HEK293T (cell line): ENCODE measurements at regions not wholly inside any gene's neighbourhood (a gene's known extent, or its start where the extent isn't known, plus 50 kb on each side); places are given as distances from the start of the nearest gene placed in this dataset.

Source experiments
- CTCF ChIA-PET: fragments of 350-600 bp; formaldehyde crosslinking; extraction: SDS; loops from one replicate; lab custom pipeline; 2021; ENCODE audit warnings: antibody characterized with exemption, inconsistent platforms; lab: Yijun Ruan, JAX
- POLR2A ChIA-PET: fragments of 350-600 bp; formaldehyde crosslinking; extraction: SDS; loops from one replicate; lab custom pipeline; 2020; ENCODE audit warnings: antibody characterized with exemption, inconsistent platforms; lab: Yijun Ruan, JAX
- DNase-seq: peaks from one replicate; pipeline ENCODE4 v3.0.0; 2012; ENCODE audit warnings: mixed read lengths; ENCODE audit errors: extremely low spot score
- ARNT ChIP-seq: fragments of 450-650 bp; IDR thresholded peaks from 2 replicates; pipeline ENCODE4 v1.6.1; 2017; ENCODE audit warnings: mild to moderate bottlenecking
- BHLHE40 ChIP-seq: fragments of 450-650 bp; IDR thresholded peaks from 2 replicates; pipeline ENCODE4 v1.6.1; 2016; ENCODE audit warnings: mild to moderate bottlenecking, moderate library complexity, borderline replicate concordance
- CTBP1 ChIP-seq: fragments of 450-650 bp; IDR thresholded peaks from 2 replicates; pipeline ENCODE4 v1.6.1; 2016; ENCODE audit warnings: borderline replicate concordance
- ELF4 ChIP-seq: fragments of 450-650 bp; IDR thresholded peaks from 2 replicates; pipeline ENCODE4 v1.6.1; 2017; ENCODE audit warnings: antibody characterized with exemption
- FOXA1 ChIP-seq: fragments of 450-650 bp; IDR thresholded peaks from 2 replicates; pipeline ENCODE4 v1.6.1; 2016; ENCODE audit warnings: mild to moderate bottlenecking
- FOXK2 ChIP-seq: fragments of 450-650 bp; IDR thresholded peaks from 2 replicates; pipeline ENCODE4 v1.6.1; 2016; ENCODE audit warnings: mild to moderate bottlenecking
- FOXM1 ChIP-seq: fragments of 450-650 bp; IDR thresholded peaks from 2 replicates; pipeline ENCODE4 v1.6.1; 2017; ENCODE audit warnings: mild to moderate bottlenecking, borderline replicate concordance
- HDGF ChIP-seq: fragments of 450-650 bp; IDR thresholded peaks from 2 replicates; pipeline ENCODE4 v1.6.1; 2017; ENCODE audit warnings: antibody characterized with exemption, borderline replicate concordance
- L3MBTL2 ChIP-seq: fragments of 450-650 bp; conservative IDR thresholded peaks from 2 replicates; pipeline ENCODE4 v1.6.1; 2016; ENCODE audit warnings: mild to moderate bottlenecking
- LEF1 ChIP-seq: fragments of 450-650 bp; IDR thresholded peaks from 2 replicates; pipeline ENCODE4 v1.6.1; 2017; ENCODE audit warnings: mild to moderate bottlenecking, borderline replicate concordance
- NFRKB ChIP-seq: fragments of 450-650 bp; IDR thresholded peaks from 2 replicates; pipeline ENCODE4 v1.6.1; 2016; ENCODE audit warnings: mild to moderate bottlenecking, moderate library complexity
- PKNOX1 ChIP-seq: fragments of 450-650 bp; IDR thresholded peaks from 2 replicates; pipeline ENCODE4 v1.6.1; 2016
- SP1 ChIP-seq: fragments of 450-650 bp; IDR thresholded peaks from 2 replicates; pipeline ENCODE4 v1.6.1; 2017
- SUZ12 ChIP-seq: fragments of 450-650 bp; IDR thresholded peaks from 2 replicates; pipeline ENCODE4 v1.6.1; 2016; ENCODE audit warnings: mild to moderate bottlenecking
- TARDBP ChIP-seq: fragments of 450-650 bp; IDR thresholded peaks from 2 replicates; pipeline ENCODE4 v1.6.1; 2016
- ZNF384 ChIP-seq: fragments of 450-650 bp; IDR thresholded peaks from 2 replicates; pipeline ENCODE4 v1.6.1; 2016

- CTCF ChIA-PET, result no interaction called here
- TF ChIP-seq LEF1, result no peak
- no peak for TF ChIP-seq FOXK2
- no peak for TF ChIP-seq FOXA1
- no peak for TF ChIP-seq ARNT
- TF ChIP-seq TARDBP, result no peak
- TF ChIP-seq FOXM1, result no peak
- TF ChIP-seq HDGF, result no peak
- TF ChIP-seq SUZ12, result no peak
- TF ChIP-seq ZNF384, result no peak
- no peak for TF ChIP-seq NFRKB
- TF ChIP-seq ELF4, result no peak
- TF ChIP-seq SP1, result no peak
- no peak for TF ChIP-seq BHLHE40
- TF ChIP-seq PKNOX1, result no peak
- TF ChIP-seq L3MBTL2, result no peak
- TF ChIP-seq CTBP1, result no peak
- no peak for DNase-seq
- POLR2A ChIA-PET, result no interaction called here
Measured at GRCh38 chr9:120242116-120242811, 337.7 kb downstream of the CDK5RAP2 start.

- no peak for DNase-seq
- TF ChIP-seq ELF4, result no peak
- no peak for TF ChIP-seq CTBP1
- TF ChIP-seq BHLHE40, result no peak
- no peak for TF ChIP-seq PKNOX1
- no peak for TF ChIP-seq NFRKB
- no peak for TF ChIP-seq FOXK2
- POLR2A ChIA-PET, result no interaction called here
- CTCF ChIA-PET, result no interaction called here
Measured at GRCh38 chr9:120236596-120236995, 343.4 kb downstream of the CDK5RAP2 start.

DNA sequence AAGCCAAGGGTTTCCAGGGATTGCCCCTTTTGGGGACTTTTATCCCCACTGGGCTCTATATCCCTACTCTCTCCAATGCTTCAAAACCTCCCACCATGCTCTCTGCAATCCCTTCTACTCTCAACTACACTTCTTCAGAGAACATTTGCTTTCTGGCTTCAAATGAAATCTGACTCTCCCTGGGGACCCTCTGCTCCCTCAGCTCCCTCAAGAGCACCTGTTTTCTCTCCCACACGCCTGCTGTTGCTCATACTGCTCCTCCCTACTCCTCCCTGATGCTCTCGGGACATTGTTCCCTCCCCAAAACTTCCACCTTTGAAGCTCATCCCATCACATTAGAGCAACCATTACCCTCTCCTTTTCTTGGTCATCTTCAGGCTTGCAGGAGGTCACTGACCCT, 344.9 kb downstream of the CDK5RAP2 start:
- CTCF ChIA-PET, result no interaction called here

GRCh38 chr9:120230227-120230626, 349.7 kb downstream of the CDK5RAP2 start:
- TF ChIP-seq FOXK2 (no peak), HDGF (no peak), NFRKB (no peak), FOXA1 (no peak), BHLHE40 (no peak), TARDBP (no peak), PKNOX1 (no peak)
- POLR2A ChIA-PET, result no interaction called here
- DNase-seq, result no peak
- CTCF ChIA-PET, result no interaction called here

More for the DNA sequence above, 344.9 kb downstream of the CDK5RAP2 start:
- DNase-seq, result no peak
- POLR2A ChIA-PET, result no interaction called here
- no peak for TF ChIP-seq L3MBTL2
- TF ChIP-seq NFRKB, result no peak
- TF ChIP-seq SUZ12, result no peak
- TF ChIP-seq CTBP1, result no peak
- no peak for TF ChIP-seq SP1
- no peak for TF ChIP-seq HDGF
- no peak for TF ChIP-seq PKNOX1
- no peak for TF ChIP-seq TARDBP
- TF ChIP-seq FOXA1, result no peak
- no peak for TF ChIP-seq ELF4
- no peak for TF ChIP-seq ARNT

- no peak for DNase-seq
- TF ChIP-seq FOXK2 (no peak), SUZ12 (no peak), BHLHE40 (no peak), ZNF384 (no peak), PKNOX1 (no peak), ELF4 (no peak), CTBP1 (no peak), NFRKB (no peak), ARNT (no peak)
- ChIA-PET POLR2A (no interaction called here), CTCF (no interaction called here)
Measured at GRCh38 chr9:120221844-120222243, 358.1 kb downstream of the CDK5RAP2 start.

DNA sequence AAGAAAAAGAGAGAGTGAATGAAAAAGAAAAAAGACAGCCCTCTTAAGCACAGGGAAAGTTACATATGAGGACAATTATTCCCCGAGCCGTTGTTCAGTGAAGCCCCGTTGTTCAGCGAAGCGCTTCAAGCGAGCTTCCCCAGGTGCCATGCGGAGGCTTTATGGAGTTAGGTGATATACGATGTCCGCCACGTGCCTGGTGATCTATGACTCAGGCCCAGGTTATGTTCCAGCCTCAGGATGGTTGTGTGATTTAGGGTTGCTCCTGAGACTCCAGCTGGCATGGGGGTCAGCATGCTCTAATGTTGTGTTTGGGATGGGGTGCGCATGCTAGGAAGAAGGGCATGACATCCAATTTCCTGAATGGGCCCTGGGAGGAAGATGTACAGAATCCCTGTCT, 365.6 kb downstream of the CDK5RAP2 start:
- no peak for DNase-seq
- TF ChIP-seq ZNF384 (no peak), LEF1 (no peak), HDGF (no peak), SP1 (no peak), FOXA1 (no peak), NFRKB (no peak), FOXK2 (no peak), SUZ12 (no peak), CTBP1 (no peak), FOXM1 (no peak), ARNT (no peak), PKNOX1 (no peak), L3MBTL2 (no peak)
- ChIA-PET CTCF (no interaction called here), POLR2A (no interaction called here)
